ENCODE measurements at regions not wholly inside any gene's neighbourhood (a gene's known extent, or its start where the extent isn't known, plus 50 kb on each side); places are given as distances from the start of the nearest gene placed in this dataset.

DNA sequence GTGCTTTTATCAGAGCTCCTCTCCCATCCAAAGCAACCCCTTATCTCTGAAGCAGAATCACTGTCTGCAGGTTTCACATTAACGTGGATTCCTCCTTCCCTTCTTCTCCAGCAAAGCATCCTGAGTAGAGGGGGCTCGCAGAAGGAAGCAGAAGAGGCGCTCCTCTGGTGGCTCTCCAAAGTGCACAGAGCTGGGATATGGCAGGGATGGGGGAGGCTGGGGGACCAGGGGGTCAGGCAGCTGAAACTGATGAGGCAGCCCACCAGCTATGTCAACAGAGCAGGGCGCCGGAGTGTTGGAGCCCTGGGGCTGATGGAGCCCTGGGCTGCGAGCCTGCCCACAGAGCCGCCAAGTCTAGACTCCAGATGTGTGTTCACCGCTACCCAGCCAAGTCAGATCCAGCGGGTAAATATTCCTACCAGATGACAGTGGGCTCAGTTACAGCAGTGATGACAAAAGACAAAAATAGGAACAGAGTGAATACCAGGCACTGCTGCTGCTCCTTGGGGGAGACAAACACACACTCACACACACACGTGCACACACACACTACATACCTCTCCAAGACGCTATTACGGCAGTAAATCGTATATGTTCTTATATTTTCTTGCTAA, 678.3 kb upstream of the ID2 start:
- TF ChIP-seq EP300 (IDR thresholded peaks at IDR 0.05) (no peak), SMC3 (IDR thresholded peaks at IDR 0.05) (no peak), BHLHE40 (IDR thresholded peaks at IDR 0.05; ENCODE audit: low read depth, low read length) (no peak), RFX5 (IDR thresholded peaks at IDR 0.05) (no peak), ZNF302 (CRISPR knock-in tag; IDR thresholded peaks at IDR 0.05) (no peak), FOSL2 (IDR thresholded peaks at IDR 0.05) (no peak), FOSL2 (CRISPR knock-in tag; IDR thresholded peaks at IDR 0.05) (no peak)
- TF ChIP-seq, protein P1, sequence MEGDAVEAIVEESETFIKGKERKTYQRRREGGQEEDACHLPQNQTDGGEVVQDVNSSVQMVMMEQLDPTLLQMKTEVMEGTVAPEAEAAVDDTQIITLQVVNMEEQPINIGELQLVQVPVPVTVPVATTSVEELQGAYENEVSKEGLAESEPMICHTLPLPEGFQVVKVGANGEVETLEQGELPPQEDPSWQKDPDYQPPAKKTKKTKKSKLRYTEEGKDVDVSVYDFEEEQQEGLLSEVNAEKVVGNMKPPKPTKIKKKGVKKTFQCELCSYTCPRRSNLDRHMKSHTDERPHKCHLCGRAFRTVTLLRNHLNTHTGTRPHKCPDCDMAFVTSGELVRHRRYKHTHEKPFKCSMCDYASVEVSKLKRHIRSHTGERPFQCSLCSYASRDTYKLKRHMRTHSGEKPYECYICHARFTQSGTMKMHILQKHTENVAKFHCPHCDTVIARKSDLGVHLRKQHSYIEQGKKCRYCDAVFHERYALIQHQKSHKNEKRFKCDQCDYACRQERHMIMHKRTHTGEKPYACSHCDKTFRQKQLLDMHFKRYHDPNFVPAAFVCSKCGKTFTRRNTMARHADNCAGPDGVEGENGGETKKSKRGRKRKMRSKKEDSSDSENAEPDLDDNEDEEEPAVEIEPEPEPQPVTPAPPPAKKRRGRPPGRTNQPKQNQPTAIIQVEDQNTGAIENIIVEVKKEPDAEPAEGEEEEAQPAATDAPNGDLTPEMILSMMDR (IDR thresholded peaks at IDR 0.05): no peak
- TF ChIP-seq, protein P2, sequence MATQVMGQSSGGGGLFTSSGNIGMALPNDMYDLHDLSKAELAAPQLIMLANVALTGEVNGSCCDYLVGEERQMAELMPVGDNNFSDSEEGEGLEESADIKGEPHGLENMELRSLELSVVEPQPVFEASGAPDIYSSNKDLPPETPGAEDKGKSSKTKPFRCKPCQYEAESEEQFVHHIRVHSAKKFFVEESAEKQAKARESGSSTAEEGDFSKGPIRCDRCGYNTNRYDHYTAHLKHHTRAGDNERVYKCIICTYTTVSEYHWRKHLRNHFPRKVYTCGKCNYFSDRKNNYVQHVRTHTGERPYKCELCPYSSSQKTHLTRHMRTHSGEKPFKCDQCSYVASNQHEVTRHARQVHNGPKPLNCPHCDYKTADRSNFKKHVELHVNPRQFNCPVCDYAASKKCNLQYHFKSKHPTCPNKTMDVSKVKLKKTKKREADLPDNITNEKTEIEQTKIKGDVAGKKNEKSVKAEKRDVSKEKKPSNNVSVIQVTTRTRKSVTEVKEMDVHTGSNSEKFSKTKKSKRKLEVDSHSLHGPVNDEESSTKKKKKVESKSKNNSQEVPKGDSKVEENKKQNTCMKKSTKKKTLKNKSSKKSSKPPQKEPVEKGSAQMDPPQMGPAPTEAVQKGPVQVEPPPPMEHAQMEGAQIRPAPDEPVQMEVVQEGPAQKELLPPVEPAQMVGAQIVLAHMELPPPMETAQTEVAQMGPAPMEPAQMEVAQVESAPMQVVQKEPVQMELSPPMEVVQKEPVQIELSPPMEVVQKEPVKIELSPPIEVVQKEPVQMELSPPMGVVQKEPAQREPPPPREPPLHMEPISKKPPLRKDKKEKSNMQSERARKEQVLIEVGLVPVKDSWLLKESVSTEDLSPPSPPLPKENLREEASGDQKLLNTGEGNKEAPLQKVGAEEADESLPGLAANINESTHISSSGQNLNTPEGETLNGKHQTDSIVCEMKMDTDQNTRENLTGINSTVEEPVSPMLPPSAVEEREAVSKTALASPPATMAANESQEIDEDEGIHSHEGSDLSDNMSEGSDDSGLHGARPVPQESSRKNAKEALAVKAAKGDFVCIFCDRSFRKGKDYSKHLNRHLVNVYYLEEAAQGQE (IDR thresholded peaks at IDR 0.05): no peak
